Mesodermal cell (in vitro differentiated cells): ENCODE measurements at regions not wholly inside any gene's neighbourhood (a gene's known extent, or its start where the extent isn't known, plus 50 kb on each side); places are given as distances from the start of the nearest gene placed in this dataset.

ENCODE experiments used
- H3K27ac ChIP-seq: 2 replicates; pipeline ENCODE4 v1.7.0; 2013; ENCODE audit warnings: mild to moderate bottlenecking, low read depth, low read length, moderate library complexity; ENCODE audit not compliant: severe bottlenecking
- H3K36me3 ChIP-seq: 2 replicates; pipeline ENCODE4 v1.7.1; 2013; ENCODE audit warnings: mild to moderate bottlenecking, low read length, moderate library complexity; ENCODE audit not compliant: control insufficient read depth, insufficient read depth
- H3K4me1 ChIP-seq: one replicate; pipeline ENCODE4 v1.7.1; 2013; ENCODE audit warnings: mild to moderate bottlenecking, low read length; ENCODE audit not compliant: insufficient read depth, control insufficient read depth, poor library complexity, severe bottlenecking
- H3K4me3 ChIP-seq: 2 replicates; pipeline ENCODE4 v1.7.0; 2013; ENCODE audit warnings: low read length, control low read depth, mild to moderate bottlenecking; ENCODE audit not compliant: insufficient read depth, poor library complexity, severe bottlenecking; ENCODE audit errors: extremely low read depth
- H3K9me3 ChIP-seq: 2 replicates; pipeline ENCODE4 v1.7.1; 2013; ENCODE audit warnings: mild to moderate bottlenecking, low read length, moderate library complexity; ENCODE audit not compliant: control insufficient read depth
- WGBS, 2 experiments: methylation state at CpG; one replicate each; pipeline ENCODE4 v1.1.5; 2013; ENCODE audit warnings: missing lambda C conversion rate in 2 of 2; ENCODE audit not compliant: insufficient coverage in 2 of 2; 5-methylcytosine and 5-hydroxymethylcytosine counted together

DNA sequence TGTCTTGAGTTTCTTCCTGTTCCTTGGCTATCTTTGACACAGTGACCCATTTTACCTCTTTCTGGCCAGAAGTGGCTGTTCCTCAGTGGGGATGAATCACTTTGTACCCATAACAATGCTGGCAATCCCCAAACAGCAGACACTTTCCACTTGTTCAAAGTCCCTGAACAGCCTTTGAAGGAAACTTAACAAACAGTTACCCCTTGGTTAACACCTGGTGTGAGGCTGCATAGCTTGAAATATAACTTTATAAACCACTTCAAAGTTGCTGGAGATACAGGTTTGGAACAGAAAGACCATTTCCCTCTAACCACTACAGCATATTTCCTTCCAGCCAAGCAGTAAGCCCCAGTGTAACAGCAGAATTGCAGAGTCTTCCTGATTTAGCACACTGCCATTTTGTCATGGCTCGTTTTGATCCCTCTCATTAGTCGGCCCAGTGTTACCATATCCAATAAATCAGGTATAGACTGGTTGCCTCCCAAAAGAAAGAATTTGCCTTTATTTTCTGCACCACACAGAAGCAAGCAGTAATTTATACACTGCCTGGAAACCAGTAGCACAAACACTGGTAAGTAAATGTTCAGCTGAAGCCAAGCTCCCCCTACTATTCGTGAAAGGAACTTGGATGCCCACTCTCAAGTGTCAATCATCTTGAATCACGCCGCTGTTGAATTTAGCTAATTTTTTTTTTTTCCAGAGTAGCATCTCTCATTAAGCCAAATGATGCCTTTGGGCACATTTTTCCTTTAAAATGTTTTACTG lies 225.9 kb downstream of the PIK3R1 start:
- no peaks in the 10 kb centered on the region for H3K36me3 ChIP-seq
- no peak overlapping the region for H3K27ac ChIP-seq
- no peaks in the 10 kb centered on the region for H3K9me3 ChIP-seq
- H3K4me1 ChIP-seq, result no peaks in the 10 kb centered on the region
- 78 to 84% methylated on average over 3 of the region's 5 CpGs for WGBS, 2 experiments
- H3K4me3 ChIP-seq, result no peak overlapping the region

DNA sequence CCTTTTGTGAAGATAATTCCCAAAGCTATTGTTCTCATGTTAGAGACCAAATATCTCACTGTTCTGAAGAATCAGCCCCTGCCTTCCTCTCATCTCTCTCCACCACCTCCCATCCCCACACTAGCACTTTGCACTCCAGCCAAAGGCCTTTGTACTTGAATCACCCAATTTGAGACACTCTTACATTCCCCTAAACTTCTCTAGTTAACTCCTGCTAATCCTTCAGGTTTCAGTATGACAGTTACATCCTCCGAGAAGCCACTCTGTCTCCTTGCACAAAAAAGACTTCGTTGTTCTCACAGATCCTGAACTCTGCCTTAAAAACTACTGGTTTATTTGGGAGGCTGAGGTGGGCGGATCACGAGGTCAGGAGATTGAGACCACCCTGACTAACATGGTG lies 227.5 kb downstream of the PIK3R1 start:
- H3K9me3 ChIP-seq, result no peaks in the 10 kb centered on the region
- no peak overlapping the region for H3K27ac ChIP-seq
- H3K4me1 ChIP-seq, result no peaks in the 10 kb centered on the region
- no peak overlapping the region for H3K4me3 ChIP-seq
- H3K36me3 ChIP-seq, result no peaks in the 10 kb centered on the region
- 87 to 100% methylated on average over 1 to 2 of the region's 4 CpGs for WGBS, 2 experiments

DNA sequence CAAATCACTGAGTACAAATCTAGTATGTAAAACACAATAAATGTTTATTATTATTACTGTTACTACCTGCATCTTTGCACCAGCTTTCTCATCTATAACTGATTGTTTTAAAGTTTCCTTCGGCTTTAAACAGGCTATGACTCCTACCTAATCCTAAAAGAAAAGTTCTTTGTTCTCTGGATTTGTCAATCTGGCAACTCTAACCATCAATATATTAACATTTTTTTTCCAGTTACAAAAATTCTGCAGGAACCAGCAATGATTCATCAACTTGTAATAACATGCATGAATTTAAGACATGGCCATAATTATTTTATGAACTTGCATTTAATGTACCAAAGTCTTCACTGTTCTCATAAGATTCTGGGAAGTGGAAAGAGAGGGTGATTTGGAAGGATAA lies 228.5 kb downstream of the PIK3R1 start:
- 82 to 100% methylated on average over 1 of the region's 1 CpG for WGBS, 2 experiments
- no peak overlapping the region for H3K4me3 ChIP-seq
- H3K27ac ChIP-seq, result no peak overlapping the region
- H3K36me3 ChIP-seq, result no peaks in the 10 kb centered on the region
- H3K9me3 ChIP-seq, result no peaks in the 10 kb centered on the region
- H3K4me1 ChIP-seq, result no peaks in the 10 kb centered on the region

DNA sequence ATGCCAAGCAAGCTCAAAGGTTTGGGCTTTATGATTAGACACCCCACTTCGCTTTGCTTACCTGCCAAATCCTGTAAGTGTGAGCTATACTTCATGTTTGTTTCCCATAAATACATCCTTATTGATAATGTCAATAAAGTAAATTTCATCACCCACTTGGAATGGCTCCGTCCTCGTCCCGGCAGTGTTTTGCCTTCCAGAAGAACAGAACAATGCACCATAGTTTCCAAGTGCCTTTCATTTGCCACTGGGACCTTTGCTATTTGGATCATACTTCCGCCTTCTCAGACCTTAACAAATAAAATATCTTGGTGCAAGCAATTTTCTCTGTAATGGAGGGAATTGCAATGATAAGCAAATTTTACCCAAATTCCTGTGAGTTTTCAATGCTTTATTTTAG lies 229.3 kb downstream of the PIK3R1 start:
- Histone ChIP-seq H3K4me1 (no peaks in the 10 kb centered on the region), H3K27ac (no peak overlapping the region), H3K36me3 (no peaks in the 10 kb centered on the region), H3K4me3 (no peak overlapping the region), H3K9me3 (no peaks in the 10 kb centered on the region)
- 81 to 89% methylated on average over 3 of the region's 5 CpGs for WGBS, 2 experiments

DNA sequence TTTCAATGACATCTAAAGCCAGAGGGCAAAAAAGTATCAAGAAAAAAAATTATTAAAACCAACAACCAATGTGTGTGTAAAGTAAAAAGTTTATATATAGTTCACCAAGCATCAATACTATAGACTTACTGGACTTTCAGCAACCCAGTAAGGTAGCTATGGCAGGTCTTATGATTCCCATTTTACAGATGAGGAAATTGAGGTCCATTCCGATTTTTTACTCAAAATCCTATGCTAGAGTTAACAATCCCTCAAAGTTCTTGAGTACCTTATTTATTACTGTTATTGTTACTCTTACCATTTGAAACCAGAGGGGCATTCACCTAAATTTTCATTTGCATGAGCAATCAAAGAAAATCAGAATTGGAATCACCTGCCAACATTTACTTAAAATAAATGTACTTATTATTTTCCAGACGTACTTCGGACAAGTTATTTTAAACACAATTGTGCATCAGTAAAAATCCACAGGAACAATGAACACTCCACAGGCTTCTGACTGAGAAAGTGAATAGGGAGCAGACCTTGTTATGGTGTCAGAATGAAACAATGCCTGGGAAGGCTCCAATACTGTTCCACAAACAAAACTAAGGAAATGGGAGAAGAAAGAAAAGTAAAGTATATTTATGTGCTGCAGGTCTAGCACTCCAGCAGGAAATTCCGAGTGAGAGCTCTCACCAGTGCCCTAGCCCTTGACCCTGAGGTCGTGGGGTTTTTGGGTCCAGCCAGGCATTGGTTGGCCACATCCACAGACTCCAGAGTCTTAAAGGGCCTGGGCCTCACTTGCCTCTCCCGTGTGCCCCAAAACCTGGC lies 229.9 kb downstream of the PIK3R1 start:
- no peak overlapping the region for H3K4me3 ChIP-seq
- peaks cover 2% of the 10 kb centered on the region for H3K4me1 ChIP-seq
- no peaks in the 10 kb centered on the region for H3K9me3 ChIP-seq
- H3K36me3 ChIP-seq, result no peaks in the 10 kb centered on the region
- 80 to 95% methylated on average over 2 of the region's 6 CpGs for WGBS, 2 experiments
- no peak overlapping the region for H3K27ac ChIP-seq

DNA sequence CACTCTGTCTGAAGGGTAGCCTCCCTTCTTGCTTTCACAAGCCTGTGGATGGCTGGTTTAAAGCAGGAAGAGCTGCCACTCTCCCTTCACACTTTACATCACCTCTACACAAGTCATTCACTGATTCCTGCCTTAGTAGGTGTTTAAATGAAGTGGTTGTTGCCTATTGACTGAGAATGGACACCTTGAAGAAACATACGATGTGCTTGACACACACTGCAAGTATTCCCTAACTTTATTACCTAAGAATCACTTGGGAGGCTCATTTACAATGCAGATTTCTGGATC lies 230.5 kb downstream of the PIK3R1 start:
- Histone ChIP-seq H3K36me3 (no peaks in the 10 kb centered on the region), H3K27ac (no peak overlapping the region), H3K4me1 (peaks cover 2% of the 10 kb centered on the region), H3K9me3 (no peaks in the 10 kb centered on the region), H3K4me3 (no peak overlapping the region)
- WGBS, 2 experiments, result no CpG with 5 or more reads among the region's 1 CpG

DNA sequence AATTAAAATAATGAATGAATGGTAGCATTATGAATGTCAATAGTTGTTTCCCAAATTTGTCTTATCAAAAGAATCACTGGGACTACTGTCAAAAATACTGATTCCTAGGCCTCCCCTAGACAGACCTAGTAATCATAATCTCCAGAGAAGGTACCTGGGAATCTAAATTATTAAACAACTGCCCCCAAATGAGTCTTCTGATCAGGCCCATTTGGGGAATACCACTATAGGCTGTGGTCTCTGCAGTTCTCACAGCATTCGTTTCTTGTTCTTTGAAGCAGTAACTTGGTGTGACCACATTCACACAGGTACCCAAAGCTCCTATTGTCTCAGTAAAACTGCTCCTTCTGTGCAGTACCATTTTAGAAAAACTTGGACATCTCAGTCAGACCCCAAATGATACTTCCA lies 230.9 kb downstream of the PIK3R1 start:
- H3K27ac ChIP-seq, result no peak overlapping the region
- H3K9me3 ChIP-seq, result no peaks in the 10 kb centered on the region
- WGBS, 2 experiments, result 80 to 81% methylated on average over 1 of the region's 1 CpG
- H3K36me3 ChIP-seq, result no peaks in the 10 kb centered on the region
- peaks cover 2% of the 10 kb centered on the region for H3K4me1 ChIP-seq
- H3K4me3 ChIP-seq, result no peak overlapping the region

DNA sequence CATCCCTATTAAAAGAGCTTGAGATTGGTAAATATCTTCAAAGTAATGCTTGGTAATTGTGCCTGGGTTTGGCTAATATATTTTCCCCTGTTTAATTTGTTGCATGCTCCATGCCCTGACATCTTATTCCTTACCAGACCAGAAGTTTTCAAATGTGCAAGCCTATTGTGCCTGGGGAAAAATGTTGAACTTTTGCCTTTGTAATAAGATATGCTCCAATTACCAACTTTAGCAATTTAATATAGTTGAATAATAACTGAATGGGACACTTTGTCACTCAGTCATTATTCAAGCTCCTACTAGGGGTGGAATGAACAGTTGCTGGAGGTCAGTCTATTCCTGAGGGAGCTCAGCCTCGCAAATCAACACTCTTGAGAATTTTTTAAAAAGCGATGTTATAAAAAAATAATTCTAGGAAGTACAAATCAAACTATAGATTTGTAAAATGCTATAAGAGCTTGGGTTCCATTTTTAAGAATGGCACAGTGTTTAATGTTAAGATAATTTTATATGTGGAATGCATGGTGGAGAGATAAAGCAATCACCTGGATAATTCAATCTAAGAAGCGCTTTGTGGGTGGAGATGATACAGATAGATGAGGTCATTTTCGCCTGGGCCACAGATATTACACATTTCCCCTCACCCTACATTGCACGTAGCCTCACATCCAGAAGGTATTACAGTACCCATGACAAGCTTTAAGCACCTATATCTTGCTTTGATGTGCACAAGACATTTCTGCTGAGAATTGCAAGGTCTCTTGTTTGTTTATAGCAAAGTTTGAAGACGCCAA lies 231.8 kb downstream of the PIK3R1 start:
- Histone ChIP-seq H3K4me3 (no peak overlapping the region), H3K4me1 (peaks cover 2% of the 10 kb centered on the region), H3K9me3 (no peaks in the 10 kb centered on the region), H3K27ac (no peak overlapping the region), H3K36me3 (no peaks in the 10 kb centered on the region)
- WGBS, 2 experiments, result 100% methylated on average over 1 of the region's 6 CpGs; no CpG with 5 or more reads in 1 of the 2 experiments

DNA sequence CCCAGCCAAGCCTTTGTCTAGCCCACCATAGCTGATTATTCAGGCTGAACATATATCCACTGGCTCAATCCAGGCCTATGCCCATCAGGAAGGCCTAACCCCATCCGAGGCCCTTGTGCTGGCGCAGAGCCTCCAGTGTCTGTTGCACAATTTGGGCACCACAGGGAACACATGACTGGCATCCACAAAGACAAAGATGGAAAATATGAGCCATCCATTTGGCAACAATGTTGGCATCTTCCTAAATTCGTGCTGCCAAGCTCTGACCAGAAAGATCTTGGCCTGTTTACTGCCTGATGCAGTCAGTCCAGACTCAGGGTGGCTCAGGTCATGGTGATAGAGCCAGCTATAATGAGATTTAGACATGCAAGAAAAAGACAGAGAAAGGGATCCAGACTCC lies 233.8 kb downstream of the PIK3R1 start:
- peaks cover 2% of the 10 kb centered on the region for H3K4me1 ChIP-seq
- 81 to 91% methylated on average over 3 of the region's 3 CpGs for WGBS, 2 experiments
- no peak overlapping the region for H3K4me3 ChIP-seq
- H3K27ac ChIP-seq, result no peak overlapping the region
- no peaks in the 10 kb centered on the region for H3K36me3 ChIP-seq
- H3K9me3 ChIP-seq, result no peaks in the 10 kb centered on the region

DNA sequence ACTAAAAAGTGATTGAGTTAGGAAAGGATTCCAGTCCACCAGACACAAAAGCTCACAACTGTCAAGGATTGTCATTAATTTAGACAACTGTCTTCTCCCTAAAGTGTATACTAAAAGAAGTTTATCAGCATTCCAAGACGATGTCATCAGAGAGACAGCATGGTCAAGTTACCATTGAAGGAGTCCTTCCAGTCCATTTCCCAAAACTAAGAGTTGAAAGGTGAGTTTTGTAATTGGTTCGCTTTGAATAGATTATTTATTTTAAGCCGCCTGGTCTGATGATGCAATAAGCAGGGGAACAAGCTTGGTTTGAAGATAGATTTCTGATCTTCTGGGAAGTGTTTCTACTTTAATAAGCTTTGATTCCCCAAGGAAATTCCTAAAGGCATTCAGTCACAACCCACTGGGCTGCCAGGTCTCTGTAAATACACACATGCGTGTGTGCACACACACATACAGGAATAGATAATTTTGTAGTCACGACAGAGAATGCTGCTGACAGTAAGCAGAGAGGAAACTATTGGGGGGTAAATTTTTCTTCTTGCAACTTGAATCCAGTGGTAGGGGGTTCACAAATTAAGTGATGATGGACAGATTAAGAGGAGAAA lies 234.8 kb downstream of the PIK3R1 start:
- Histone ChIP-seq H3K36me3 (no peaks in the 10 kb centered on the region), H3K9me3 (no peaks in the 10 kb centered on the region), H3K4me1 (peaks cover 2% of the 10 kb centered on the region), H3K27ac (no peak overlapping the region), H3K4me3 (no peak overlapping the region)
- WGBS, 2 experiments, result 89 to 95% methylated on average over 3 of the region's 5 CpGs
